ENCODE measurements at regions not wholly inside any gene's neighbourhood (a gene's known extent, or its start where the extent isn't known, plus 50 kb on each side); places are given as distances from the start of the nearest gene placed in this dataset.

- no TSS peak for BruUV-seq (replicated peaks)
- Histone ChIP-seq H3K9ac (ENCODE audit: low read length) (no peak overlapping the region), H3K27me3 (ENCODE audit: insufficient read depth, low read length) (no peaks in the 10 kb centered on the region), H4K20me1 (ENCODE audit: insufficient read depth) (no peaks in the 10 kb centered on the region), H3K4me1 (ENCODE audit: control insufficient read depth in 1 of 2, insufficient read depth in 2 of 2, low read length in 2 of 2) (no peaks in the 10 kb centered on the region), H3K9me3 (ENCODE audit: control insufficient read depth in 1 of 2, insufficient read depth in 1 of 2, low read depth in 1 of 2, low read length in 2 of 2) (0 out of 4 replicates have a peak, but pooled peaks cover 0 to 4% of the 10 kb centered on the region in 2 experiments), H2AFZ (ENCODE audit: low read depth, low read length, poor library complexity, severe bottlenecking) (no peak overlapping the region), H3K9me2 (ENCODE audit: insufficient read depth) (no peaks in the 10 kb centered on the region), H3K4me3 (replicated peaks in 1 of 2; ENCODE audit: low read depth in 1 of 2, low read length in 2 of 2) (no peak overlapping the region), H3K4me2 (ENCODE audit: low read length) (no peak overlapping the region), H3K36me3 (ENCODE audit: control insufficient read depth in 1 of 2, insufficient read depth in 2 of 2, low read length in 2 of 2) (no peaks in the 10 kb centered on the region), H3K27ac (ENCODE audit: low read depth, low read length) (no peak overlapping the region), H3K79me2 (ENCODE audit: insufficient read depth, low read length) (no peaks in the 10 kb centered on the region)
- ChIA-PET RAD21 (ENCODE audit: low non-redundant PET in 1 of 2, low total read pairs in 2 of 2, uncharacterized antibody in 2 of 2, unreplicated experiment in 2 of 2) (no interaction called here), CTCF (no interaction called here), POLR2A (no interaction called here)
- DNase-seq (ENCODE audit: low read depth, low spot score) (no peak), ATAC-seq (no peak)
- intact Hi-C loops (cut with micrococcal nuclease): no loop called here
- TF ChIP-seq SRF (IDR thresholded peaks at IDR 0.05; ENCODE audit: low read depth) (no peak), YY1 (IDR thresholded peaks at IDR 0.05; ENCODE audit: extremely low read depth, insufficient replicate concordance, low read depth, low read length) (no peak), ZFX (IDR thresholded peaks at IDR 0.05) (no peak), CBX3 (IDR thresholded peaks at IDR 0.05; ENCODE audit: low read depth) (no peak), POLR2AphosphoS5 (IDR thresholded peaks at IDR 0.05; ENCODE audit: low read depth, low read length) (no peak), RAD21 (IDR thresholded peaks at IDR 0.05; ENCODE audit: low read depth) (no peak), ELF1 (IDR thresholded peaks at IDR 0.05; ENCODE audit: borderline replicate concordance, low read depth) (no peak), SIN3A (IDR thresholded peaks at IDR 0.05; ENCODE audit: low read depth) (no peak), ATF3 (IDR thresholded peaks at IDR 0.05) (no peak), CEBPB (IDR thresholded peaks at IDR 0.05; ENCODE audit: low read depth) (no peak), JUND (IDR thresholded peaks at IDR 0.05) (no peak), ZNF274 (IDR thresholded peaks at IDR 0.05; ENCODE audit: low read depth, low read length) (no peak), POLR2A (IDR thresholded peaks at IDR 0.05; ENCODE audit: borderline replicate concordance, extremely low read depth, insufficient read depth, insufficient read length) (no peak), FOSL1 (IDR thresholded peaks at IDR 0.05; ENCODE audit: low read depth) (no peak), SP1 (IDR thresholded peaks at IDR 0.05; ENCODE audit: low read depth) (no peak)
- TF ChIP-seq, protein P1, sequence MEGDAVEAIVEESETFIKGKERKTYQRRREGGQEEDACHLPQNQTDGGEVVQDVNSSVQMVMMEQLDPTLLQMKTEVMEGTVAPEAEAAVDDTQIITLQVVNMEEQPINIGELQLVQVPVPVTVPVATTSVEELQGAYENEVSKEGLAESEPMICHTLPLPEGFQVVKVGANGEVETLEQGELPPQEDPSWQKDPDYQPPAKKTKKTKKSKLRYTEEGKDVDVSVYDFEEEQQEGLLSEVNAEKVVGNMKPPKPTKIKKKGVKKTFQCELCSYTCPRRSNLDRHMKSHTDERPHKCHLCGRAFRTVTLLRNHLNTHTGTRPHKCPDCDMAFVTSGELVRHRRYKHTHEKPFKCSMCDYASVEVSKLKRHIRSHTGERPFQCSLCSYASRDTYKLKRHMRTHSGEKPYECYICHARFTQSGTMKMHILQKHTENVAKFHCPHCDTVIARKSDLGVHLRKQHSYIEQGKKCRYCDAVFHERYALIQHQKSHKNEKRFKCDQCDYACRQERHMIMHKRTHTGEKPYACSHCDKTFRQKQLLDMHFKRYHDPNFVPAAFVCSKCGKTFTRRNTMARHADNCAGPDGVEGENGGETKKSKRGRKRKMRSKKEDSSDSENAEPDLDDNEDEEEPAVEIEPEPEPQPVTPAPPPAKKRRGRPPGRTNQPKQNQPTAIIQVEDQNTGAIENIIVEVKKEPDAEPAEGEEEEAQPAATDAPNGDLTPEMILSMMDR (IDR thresholded peaks at IDR 0.05 in 2 of 3, conservative IDR thresholded peaks at IDR 0.05 in 1 of 3; ENCODE audit: borderline replicate concordance in 1 of 3, insufficient read depth in 1 of 3, low read depth in 2 of 3, low read length in 2 of 3): no peak
- TF ChIP-seq, protein P2, sequence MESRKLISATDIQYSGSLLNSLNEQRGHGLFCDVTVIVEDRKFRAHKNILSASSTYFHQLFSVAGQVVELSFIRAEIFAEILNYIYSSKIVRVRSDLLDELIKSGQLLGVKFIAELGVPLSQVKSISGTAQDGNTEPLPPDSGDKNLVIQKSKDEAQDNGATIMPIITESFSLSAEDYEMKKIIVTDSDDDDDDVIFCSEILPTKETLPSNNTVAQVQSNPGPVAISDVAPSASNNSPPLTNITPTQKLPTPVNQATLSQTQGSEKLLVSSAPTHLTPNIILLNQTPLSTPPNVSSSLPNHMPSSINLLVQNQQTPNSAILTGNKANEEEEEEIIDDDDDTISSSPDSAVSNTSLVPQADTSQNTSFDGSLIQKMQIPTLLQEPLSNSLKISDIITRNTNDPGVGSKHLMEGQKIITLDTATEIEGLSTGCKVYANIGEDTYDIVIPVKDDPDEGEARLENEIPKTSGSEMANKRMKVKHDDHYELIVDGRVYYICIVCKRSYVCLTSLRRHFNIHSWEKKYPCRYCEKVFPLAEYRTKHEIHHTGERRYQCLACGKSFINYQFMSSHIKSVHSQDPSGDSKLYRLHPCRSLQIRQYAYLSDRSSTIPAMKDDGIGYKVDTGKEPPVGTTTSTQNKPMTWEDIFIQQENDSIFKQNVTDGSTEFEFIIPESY (IDR thresholded peaks at IDR 0.05; ENCODE audit: extremely low read depth, insufficient replicate concordance, low read length): no peak
- TF ChIP-seq, protein P3, sequence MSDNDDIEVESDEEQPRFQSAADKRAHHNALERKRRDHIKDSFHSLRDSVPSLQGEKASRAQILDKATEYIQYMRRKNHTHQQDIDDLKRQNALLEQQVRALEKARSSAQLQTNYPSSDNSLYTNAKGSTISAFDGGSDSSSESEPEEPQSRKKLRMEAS (IDR thresholded peaks at IDR 0.05): no peak
These were observed 1254.8 kb downstream of the SLITRK5 start for GRCh38 chr13:88925954-88926353.

Measured in HCT116 (cell line).